Stimulated activated naive CD8-positive, alpha-beta T cell treated with anti-CD3 and anti-CD28 coated beads, Interleukin-15, amount 100 ng/mL, for 72 hours (primary cell): ENCODE measurements at regions not wholly inside any gene's neighbourhood (a gene's known extent, or its start where the extent isn't known, plus 50 kb on each side); places are given as distances from the start of the nearest gene placed in this dataset.

ENCODE experiments used
- ATAC-seq: fragments of 150-1000 bp; cut with Tn5 transposase; 2 replicates; pipeline ENCODE4 v1.10.0; 2021; ENCODE audit warnings: mild to moderate bottlenecking, moderate library complexity
- DNase-seq, 2 donors: peaks; one replicate each; pipeline ENCODE4 v3.0.0; 2021 to 2022
- H3K27ac Mint-ChIP-seq, 2 donors: one replicate each; pipeline ENCODE4 v1.8.0; 2022; ENCODE audit warnings: mild to moderate bottlenecking in 2 of 2, mixed read lengths in 2 of 2, moderate library complexity in 2 of 2
- H3K27me3 Mint-ChIP-seq: one replicate; pipeline ENCODE4 v1.8.0; 2022; ENCODE audit warnings: mixed read lengths
- H3K4me1 Mint-ChIP-seq: one replicate; pipeline ENCODE4 v1.8.0; 2022; ENCODE audit warnings: mild to moderate bottlenecking, mixed read lengths
- H3K4me3 Mint-ChIP-seq, 2 donors: one replicate each; pipeline ENCODE4 v1.8.0; 2022; ENCODE audit warnings: mild to moderate bottlenecking in 2 of 2, mixed read lengths in 2 of 2, moderate library complexity in 1 of 2
- H3K9me3 Mint-ChIP-seq, 2 donors: one replicate each; pipeline ENCODE4 v1.8.0; 2022; ENCODE audit warnings: mixed read lengths in 2 of 2

DNA sequence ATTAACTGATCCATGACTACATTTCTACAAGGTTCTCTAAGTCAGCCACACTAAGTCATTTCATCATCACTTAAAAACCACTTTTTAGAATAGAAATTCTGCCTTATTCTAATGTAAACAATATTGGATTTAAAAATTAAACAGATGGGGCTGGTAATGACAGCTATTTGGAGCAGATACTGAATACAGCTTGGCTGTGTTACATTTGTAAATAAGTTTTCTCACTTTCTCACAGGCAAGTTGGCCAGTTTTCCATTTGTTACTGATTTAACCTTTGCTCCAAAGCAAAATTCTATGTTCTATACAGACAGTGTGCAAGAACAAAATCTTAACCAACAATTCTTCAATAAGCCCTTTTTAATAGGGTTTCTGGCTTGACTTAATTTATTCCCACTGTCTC is 370.7 kb downstream of the GRIA2 start:
- no peak overlapping the region for H3K27ac Mint-ChIP-seq
- DNase-seq = no peak
- ATAC-seq = no peak
- H3K4me1 Mint-ChIP-seq = no peaks in the 10 kb centered on the region
- H3K9me3 Mint-ChIP-seq = peaks cover 0 to under 1% of the 10 kb centered on the region in 2 donors
- no peaks in the 10 kb centered on the region for H3K27me3 Mint-ChIP-seq
- no peak overlapping the region for H3K4me3 Mint-ChIP-seq

DNA sequence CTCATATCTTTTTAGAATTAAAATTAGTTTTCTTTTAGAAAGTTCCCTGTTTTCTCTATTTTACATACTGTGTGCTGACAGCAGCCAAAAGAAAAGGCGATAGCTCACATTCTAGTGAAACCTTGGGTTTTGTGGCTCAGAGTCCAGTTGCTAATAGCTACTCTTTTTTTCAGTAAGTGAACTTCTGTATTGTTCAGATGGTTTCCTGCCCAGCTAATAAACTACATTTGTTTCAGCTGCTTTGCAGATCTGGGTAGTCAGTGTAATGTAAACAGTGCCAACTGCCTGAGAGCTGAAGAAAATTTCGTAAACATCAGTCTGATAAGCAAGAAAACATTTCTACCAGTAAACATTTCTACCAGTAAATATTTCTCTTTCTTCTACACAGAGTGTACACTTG is 370.2 kb downstream of the GRIA2 start:
- Mint-ChIP-seq H3K27ac (no peak overlapping the region), H3K4me3 (no peak overlapping the region), H3K27me3 (no peaks in the 10 kb centered on the region), H3K9me3 (no peaks in the 10 kb centered on the region), H3K4me1 (no peaks in the 10 kb centered on the region)
- ATAC-seq (no peak), DNase-seq (no peak)

DNA sequence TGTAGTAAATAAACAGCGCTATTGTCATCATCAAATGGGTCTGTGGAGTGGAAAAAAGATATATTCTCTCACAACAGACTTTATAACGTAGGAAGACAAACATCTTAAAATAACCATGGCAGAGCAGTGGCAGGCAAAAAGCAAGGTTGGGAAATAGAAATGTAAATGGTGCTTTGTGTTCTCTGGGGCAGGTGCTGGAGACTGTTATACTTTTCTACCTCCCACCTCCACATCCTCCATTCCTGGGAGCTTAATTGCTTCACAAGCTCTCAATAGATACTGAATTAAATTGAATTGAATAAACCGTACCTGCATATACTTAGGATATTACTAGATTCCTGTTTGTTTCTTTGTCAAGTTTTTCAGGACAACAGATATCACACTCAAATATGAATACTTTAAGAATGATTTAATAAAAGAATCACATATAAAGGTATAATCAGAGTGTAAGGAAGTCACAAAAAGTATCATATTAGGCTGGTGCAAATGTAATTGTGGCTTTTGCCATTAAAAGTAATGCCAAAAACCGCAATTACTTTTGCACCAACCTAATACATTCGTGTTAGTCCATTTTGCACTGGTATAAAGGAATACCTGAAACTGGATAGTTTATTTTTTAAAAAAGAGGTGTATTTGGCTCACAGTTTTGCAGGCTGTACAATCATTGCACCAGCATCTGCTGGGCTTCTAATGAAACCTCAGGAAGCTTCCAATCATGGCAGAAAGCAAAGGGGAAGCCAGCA is 367.3 kb downstream of the GRIA2 start:
- Mint-ChIP-seq H3K4me1 (no peaks in the 10 kb centered on the region), H3K27ac (no peak overlapping the region), H3K4me3 (no peak overlapping the region)

DNA sequence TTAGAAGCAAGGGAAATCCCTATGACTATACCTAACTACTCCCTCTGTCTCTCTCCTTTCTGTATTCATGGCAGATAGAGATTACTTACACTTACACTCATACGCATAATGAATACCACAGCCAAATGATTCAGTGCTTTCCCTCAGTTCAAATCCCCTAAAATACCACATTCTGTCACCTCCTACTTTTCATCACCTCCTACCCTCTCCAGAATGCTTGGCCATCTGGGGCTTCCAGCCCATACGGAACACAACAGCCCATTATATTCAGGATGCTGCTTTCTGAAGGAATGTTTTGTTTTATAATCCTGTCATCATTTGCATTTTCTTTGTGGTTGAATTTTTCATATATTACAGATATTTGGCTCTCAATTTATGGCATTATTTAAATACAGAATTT is 361.6 kb downstream of the GRIA2 start:
- Mint-ChIP-seq H3K4me1 (no peaks in the 10 kb centered on the region), H3K27ac (no peak overlapping the region), H3K4me3 (no peak overlapping the region), H3K9me3 (peaks cover 0 to 14% of the 10 kb centered on the region in 2 donors), H3K27me3 (no peaks in the 10 kb centered on the region)
- DNase-seq = no peak
- no peak for ATAC-seq

More for the DNA sequence above, 367.3 kb downstream of the GRIA2 start:
- no peak for DNase-seq
- Mint-ChIP-seq H3K9me3 (no peaks in the 10 kb centered on the region), H3K27me3 (no peaks in the 10 kb centered on the region)
- ATAC-seq = no peak

DNA sequence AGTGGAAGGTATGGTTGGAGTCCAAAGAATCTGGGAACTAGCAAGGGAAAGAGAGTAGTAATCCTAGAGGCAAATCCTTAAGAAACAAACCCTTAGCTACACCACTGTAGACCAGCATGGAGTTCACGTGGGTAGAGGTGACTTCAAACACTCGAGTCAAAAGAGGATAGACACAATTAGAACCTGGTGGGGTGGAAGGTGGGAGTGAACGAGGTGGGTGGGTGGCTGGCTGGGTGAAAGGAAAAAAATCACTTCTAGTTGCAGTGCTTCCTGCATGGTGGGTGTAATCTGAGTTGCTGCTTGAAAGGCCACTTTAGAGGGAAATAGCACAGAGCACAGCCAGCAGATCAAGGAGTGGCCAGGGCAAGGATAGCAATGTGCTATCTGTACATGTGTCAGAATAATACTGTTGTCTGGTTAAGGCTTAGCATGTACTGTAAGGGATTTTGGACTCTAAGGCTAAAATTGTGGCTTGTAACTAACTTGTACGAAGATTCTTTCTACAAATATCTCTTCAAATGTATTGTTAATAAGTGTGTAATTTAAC is 356.2 kb downstream of the GRIA2 start:
- Mint-ChIP-seq H3K4me3 (no peak overlapping the region), H3K9me3 (peaks cover 0 to 9% of the 10 kb centered on the region in 2 donors), H3K27ac (no peak overlapping the region), H3K27me3 (no peaks in the 10 kb centered on the region), H3K4me1 (no peaks in the 10 kb centered on the region)
- ATAC-seq (no peak), DNase-seq (no peak)

DNA sequence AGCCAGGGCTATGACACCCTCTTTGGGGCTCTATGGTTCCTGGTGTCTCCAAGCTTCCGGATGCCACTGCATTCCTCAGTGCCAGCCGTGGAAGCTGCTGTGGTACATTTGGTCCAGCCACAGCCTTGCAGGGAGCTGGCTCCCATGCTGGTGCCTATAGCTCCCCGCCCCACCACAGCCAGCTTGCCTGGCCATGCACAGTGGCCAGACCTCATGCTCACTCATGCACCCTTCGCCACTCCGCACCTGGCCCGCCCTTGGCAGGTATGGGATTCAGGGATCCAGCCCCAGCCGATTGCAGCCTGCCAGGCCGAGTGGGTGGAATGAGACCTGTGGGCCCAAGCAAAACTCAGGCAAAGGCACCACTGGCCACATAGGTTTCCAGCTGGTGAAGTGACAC is 354.8 kb downstream of the GRIA2 start:
- H3K27ac Mint-ChIP-seq = no peak overlapping the region
- no peaks in the 10 kb centered on the region for H3K4me1 Mint-ChIP-seq
- ATAC-seq (no peak), DNase-seq (no peak)
- H3K9me3 Mint-ChIP-seq = peaks cover 0 to 2% of the 10 kb centered on the region in 2 donors
- no peak overlapping the region for H3K4me3 Mint-ChIP-seq
- no peaks in the 10 kb centered on the region for H3K27me3 Mint-ChIP-seq

DNA sequence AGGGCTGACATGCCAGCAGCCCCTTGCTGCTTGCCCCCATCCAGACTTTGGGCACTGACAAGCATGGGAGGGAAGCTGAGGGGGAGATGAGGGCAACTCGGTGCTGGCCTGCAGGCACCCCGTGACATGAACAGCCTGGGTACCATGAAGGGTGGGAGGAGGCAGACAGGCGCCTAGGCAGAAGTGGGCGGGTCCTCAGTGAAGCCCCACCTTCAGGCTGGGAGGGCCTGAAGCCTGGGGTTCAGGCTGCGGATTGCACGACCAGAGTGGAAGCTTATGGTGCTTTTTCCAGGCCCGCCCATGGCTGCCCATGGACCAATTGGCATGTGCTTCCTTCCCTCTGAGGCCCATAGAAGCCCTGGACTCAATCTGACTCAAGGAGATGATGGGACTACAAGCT is 354.1 kb downstream of the GRIA2 start:
- H3K27ac Mint-ChIP-seq = no peak overlapping the region
- H3K27me3 Mint-ChIP-seq = no peaks in the 10 kb centered on the region
- no peaks in the 10 kb centered on the region for H3K9me3 Mint-ChIP-seq
- DNase-seq = no peak
- no peak for ATAC-seq
- H3K4me3 Mint-ChIP-seq = no peak overlapping the region
- no peaks in the 10 kb centered on the region for H3K4me1 Mint-ChIP-seq

DNA sequence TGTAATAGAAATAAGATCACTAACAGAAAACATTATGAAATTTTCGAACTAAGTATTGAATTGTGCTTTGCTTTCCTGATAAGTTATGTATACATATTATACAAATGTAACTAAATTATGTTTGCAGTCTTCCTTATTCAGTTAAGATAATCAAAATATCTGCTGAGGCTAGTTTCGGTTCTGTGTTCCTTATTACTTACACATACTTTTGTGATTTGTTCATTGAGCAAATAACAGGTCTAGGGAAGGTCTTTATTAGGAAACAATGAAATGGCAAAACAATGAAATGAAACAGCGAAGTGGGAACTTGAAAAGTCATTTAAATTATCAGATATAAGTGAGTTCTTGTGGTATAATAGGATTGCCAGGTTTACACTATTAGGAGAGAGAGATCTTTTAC is 352.4 kb downstream of the GRIA2 start:
- Mint-ChIP-seq H3K9me3 (no peaks in the 10 kb centered on the region), H3K4me1 (no peaks in the 10 kb centered on the region), H3K27me3 (no peaks in the 10 kb centered on the region), H3K4me3 (no peak overlapping the region), H3K27ac (no peak overlapping the region)
- ATAC-seq (no peak), DNase-seq (no peak)

DNA sequence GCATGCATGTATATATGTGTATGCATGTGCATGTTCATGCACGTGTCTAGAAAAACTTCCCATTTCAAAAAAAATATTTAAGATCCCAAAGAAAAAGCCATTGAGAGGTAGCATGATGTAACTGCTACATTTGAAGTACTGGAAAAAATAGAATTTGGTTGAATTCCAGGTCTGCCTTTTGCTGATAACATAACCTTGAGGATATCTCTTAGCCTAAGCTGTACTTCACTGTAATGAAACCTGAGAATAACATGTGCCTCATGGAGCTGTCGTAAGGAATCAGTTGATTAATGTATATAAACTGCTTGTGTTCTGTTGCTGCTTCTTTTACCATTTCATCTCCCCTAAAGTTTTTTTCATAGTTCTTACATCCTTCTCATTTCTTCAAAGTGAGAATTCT is 351.8 kb downstream of the GRIA2 start:
- Mint-ChIP-seq H3K4me3 (no peak overlapping the region), H3K27me3 (no peaks in the 10 kb centered on the region), H3K9me3 (no peaks in the 10 kb centered on the region), H3K4me1 (no peaks in the 10 kb centered on the region), H3K27ac (no peak overlapping the region)
- ATAC-seq (no peak), DNase-seq (no peak)

DNA sequence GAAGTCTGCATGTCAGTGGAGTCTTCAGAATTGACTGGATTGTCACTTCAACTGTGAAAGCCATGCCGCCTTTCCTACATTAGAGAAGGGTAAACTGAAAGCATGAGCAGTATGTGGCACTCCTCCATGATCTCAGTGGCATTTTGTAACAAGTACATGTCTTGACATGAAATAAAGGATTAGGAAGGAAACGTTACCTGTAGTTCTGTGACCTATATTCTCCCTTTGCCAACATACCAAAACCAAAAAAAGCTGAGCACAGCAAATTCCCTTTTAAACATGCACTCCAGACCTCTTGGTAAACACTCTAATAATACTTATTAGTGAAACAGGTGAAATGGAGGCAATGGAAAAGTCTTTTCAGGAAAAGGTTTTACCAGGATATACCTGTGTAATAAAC is 344.2 kb downstream of the GRIA2 start:
- DNase-seq (no peak), ATAC-seq (no peak)
- H3K4me3 Mint-ChIP-seq = no peak overlapping the region
- no peaks in the 10 kb centered on the region for H3K27me3 Mint-ChIP-seq
- H3K9me3 Mint-ChIP-seq = peaks cover 0 to 7% of the 10 kb centered on the region in 2 donors
- no peak overlapping the region for H3K27ac Mint-ChIP-seq
- H3K4me1 Mint-ChIP-seq = no peaks in the 10 kb centered on the region

DNA sequence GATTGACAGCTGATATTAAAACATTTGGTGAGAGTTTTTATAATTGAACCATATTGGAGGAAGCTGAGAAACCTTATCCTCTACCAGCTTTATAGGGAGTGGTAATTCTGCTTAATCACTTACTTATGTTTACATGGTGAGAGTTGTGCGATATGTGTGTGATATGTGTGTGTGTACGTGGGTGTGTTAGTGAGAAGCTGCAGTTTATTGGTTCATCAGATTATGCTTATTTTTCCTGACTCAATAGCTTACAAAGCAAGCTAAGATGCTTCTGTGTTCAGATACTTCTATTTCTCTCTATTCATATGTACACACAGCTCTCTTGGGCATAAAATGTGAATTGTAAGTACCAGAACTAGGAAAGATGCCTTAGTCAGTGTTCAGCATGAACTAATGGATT is 343.7 kb downstream of the GRIA2 start:
- Mint-ChIP-seq H3K4me1 (no peaks in the 10 kb centered on the region), H3K9me3 (peaks cover 0 to 7% of the 10 kb centered on the region in 2 donors), H3K27ac (no peak overlapping the region), H3K27me3 (no peaks in the 10 kb centered on the region), H3K4me3 (no peak overlapping the region)
- ATAC-seq = no peak
- DNase-seq = no peak

DNA sequence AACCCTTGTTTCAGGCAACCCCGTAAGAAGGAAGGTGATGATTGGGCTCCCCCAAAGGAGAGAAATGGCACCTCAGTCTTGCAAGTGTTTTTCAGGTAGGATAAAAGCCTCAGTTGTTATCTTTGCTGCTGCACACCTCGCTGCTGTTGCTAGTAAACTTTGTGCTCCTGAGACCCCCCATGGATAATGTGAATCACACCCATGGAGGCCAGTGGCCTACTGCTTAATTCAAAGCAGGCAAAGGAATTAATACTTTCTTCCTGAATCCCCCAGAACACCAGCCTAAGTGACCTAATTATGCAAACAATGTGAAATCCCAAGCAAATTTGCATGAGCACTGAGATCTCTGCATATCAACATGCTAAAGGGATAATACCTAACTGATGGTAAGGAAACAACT is 337.5 kb downstream of the GRIA2 start:
- H3K27me3 Mint-ChIP-seq = no peaks in the 10 kb centered on the region
- H3K4me1 Mint-ChIP-seq = no peaks in the 10 kb centered on the region
- no peak overlapping the region for H3K27ac Mint-ChIP-seq
- H3K9me3 Mint-ChIP-seq = peaks cover 11 to 12% of the 10 kb centered on the region in 2 donors
- DNase-seq (no peak), ATAC-seq (no peak)
- H3K4me3 Mint-ChIP-seq = no peak overlapping the region

DNA sequence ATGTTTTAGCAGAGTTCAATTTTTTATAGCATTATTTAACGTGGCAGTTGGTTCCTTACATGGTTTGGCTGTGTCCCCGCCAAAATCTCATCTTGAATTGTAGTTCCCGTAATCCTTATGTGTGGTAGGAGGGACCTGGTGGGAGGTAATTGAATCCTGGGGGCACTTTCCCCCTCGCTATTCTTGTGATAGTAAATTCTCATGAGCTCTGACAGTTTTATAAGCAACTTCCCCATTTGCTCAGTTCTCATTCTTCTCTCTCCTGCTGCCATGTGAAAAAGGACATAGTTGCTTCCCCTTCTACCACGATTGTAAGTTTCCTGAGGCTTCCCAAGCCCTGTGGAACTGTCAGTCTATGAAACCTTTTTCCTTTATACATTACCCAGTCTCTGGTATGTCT is 329.5 kb downstream of the GRIA2 start:
- H3K9me3 Mint-ChIP-seq = peaks cover 5 to 7% of the 10 kb centered on the region in 2 donors
- H3K4me1 Mint-ChIP-seq = no peaks in the 10 kb centered on the region
- no peak for ATAC-seq
- no peak overlapping the region for H3K27ac Mint-ChIP-seq
- H3K27me3 Mint-ChIP-seq = no peaks in the 10 kb centered on the region
- no peak overlapping the region for H3K4me3 Mint-ChIP-seq
- no peak for DNase-seq

DNA sequence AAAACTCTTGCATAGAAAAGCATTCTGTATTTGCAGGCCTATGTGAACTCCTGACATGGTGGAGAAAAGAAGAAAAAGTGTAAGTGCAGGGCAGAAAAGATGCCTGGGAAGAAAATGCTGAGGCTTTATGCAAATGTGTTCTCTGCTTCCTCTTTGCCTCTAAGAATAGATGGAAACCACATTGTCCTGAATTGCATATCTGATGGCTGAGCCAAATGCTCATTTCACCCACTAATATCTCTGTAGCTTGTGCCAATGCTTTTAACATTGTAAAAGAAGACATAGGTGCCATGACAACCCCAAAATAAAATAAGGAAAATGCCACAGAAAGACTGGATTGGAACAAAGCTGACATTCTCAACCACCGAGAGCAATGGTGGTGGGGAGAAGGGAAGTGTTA is 307.4 kb downstream of the GRIA2 start:
- DNase-seq (no peak), ATAC-seq (no peak)
- Mint-ChIP-seq H3K27me3 (no peaks in the 10 kb centered on the region), H3K27ac (no peak overlapping the region), H3K9me3 (peaks cover 17 to 29% of the 10 kb centered on the region in 2 donors), H3K4me3 (no peak overlapping the region), H3K4me1 (no peaks in the 10 kb centered on the region)

DNA sequence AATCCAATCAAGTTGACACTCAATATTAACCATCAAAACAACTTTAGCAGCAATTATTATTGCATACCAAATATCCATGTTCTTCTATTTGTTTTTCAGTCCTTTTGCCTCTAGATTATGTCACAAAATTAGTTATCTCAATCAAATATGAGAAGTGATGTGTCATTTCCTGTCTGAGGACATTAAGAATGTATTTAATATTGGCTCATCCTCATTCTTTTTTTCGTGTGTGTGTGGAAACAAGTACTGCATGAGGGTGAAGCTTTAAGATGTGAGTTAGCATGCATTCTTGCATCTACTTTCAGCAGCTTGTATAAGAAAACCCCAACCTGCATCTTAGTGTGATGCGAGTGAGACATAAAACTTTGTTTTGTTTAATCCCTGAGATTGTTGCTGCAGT is 301.4 kb downstream of the GRIA2 start:
- Mint-ChIP-seq H3K4me1 (no peaks in the 10 kb centered on the region), H3K27ac (no peak overlapping the region), H3K4me3 (no peak overlapping the region), H3K9me3 (peaks cover 4 to 22% of the 10 kb centered on the region in 2 donors), H3K27me3 (no peaks in the 10 kb centered on the region)
- ATAC-seq (no peak), DNase-seq (no peak)

DNA sequence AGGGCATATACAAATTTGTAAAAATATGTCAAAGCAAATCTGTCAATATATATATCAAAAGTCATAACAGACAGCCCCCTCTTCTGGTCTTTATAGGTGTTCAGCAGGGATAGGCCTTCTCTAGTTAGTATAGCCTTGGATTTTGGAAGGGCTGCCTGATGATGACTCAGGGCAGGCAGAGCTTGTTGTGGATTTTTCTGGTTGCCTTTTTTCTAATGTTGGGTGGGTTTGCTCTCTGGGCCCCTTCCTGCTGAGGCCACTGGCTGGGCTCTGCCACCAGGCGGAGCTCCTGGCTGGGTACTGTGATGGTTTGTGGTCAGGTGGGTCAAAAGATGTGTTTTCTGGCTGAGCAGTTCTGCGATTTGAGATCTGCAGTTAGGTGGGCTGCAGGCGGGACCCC is 294.2 kb downstream of the GRIA2 start:
- Mint-ChIP-seq H3K27me3 (no peaks in the 10 kb centered on the region), H3K9me3 (no peaks in the 10 kb centered on the region), H3K4me1 (no peaks in the 10 kb centered on the region), H3K27ac (no peak overlapping the region), H3K4me3 (no peak overlapping the region)
- ATAC-seq (no peak), DNase-seq (no peak)

DNA sequence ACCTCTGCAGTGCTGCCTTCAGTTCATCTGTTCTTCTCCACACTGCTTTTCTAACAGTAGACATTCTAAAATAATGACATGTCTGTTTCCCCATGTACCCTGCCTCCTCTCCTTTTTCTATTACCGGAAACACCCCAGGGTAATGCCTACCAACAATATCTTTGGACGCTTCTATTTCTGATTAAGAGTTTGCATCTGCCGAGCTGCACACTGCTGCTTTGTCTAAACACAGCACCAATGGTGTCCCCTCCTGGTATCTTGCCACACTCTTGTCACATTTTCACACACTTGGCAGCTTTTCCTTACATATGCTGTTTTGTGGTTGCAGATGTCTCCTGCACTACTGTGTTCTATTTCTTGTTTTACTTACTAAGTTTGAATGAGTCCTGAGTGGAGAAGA is 288.8 kb downstream of the GRIA2 start:
- Mint-ChIP-seq H3K4me1 (no peaks in the 10 kb centered on the region), H3K27me3 (no peaks in the 10 kb centered on the region), H3K4me3 (no peak overlapping the region), H3K27ac (no peak overlapping the region), H3K9me3 (no peaks in the 10 kb centered on the region)
- ATAC-seq = no peak
- DNase-seq = no peak
